Spleen (tissue), 11 donors: ENCODE measurements at regions not wholly inside any gene's neighbourhood (a gene's known extent, or its start where the extent isn't known, plus 50 kb on each side); places are given as distances from the start of the nearest gene placed in this dataset.

Experiments used
- DNase-seq: peaks from one replicate; pipeline ENCODE4 v3.0.0-alpha.2; 2020
- H3K27ac ChIP-seq, 8 donors: fragments of 200-600 bp; sonication (generic) in 7 of 8; 1 replicate in 4 of 8; 2 replicates in 4 of 8; pipeline versions ENCODE4 v1.5.0 to v1.8.0; 2016 to 2021; ENCODE audit warnings: inconsistent platforms in 4 of 8, mild to moderate bottlenecking in 4 of 8, moderate library complexity in 1 of 8
- H3K27me3 ChIP-seq, 7 donors: fragments of 200-600 bp; sonication (generic) in 6 of 7; replicated peaks in 1 of 7; 1 replicate in 4 of 7; 2 replicates in 3 of 7; pipeline versions ENCODE4 v1.5.0 to v1.8.0; 2016 to 2021; ENCODE audit warnings: inconsistent platforms in 3 of 7, mild to moderate bottlenecking in 1 of 7
- H3K36me3 ChIP-seq, 6 donors: fragments of 200-600 bp; sonication (generic) in 5 of 6; 1 replicate in 4 of 6; 2 replicates in 2 of 6; pipeline versions ENCODE4 v1.5.0 to v1.8.0; 2016 to 2021; ENCODE audit warnings: inconsistent platforms in 2 of 6
- H3K4me1 ChIP-seq, 6 donors: fragments of 200-600 bp; sonication (generic) in 5 of 6; 1 replicate in 3 of 6; 2 replicates in 3 of 6; pipeline versions ENCODE4 v1.5.0 to v1.8.0; 2016 to 2021; ENCODE audit warnings: inconsistent platforms in 3 of 6
- H3K4me3 ChIP-seq, 8 donors: fragments of 200-600 bp; sonication (generic) in 7 of 8; 1 replicate in 4 of 8; 2 replicates in 4 of 8; pipeline versions ENCODE4 v1.5.0 to v1.8.0; 2016 to 2021; ENCODE audit warnings: inconsistent platforms in 4 of 8, mild to moderate bottlenecking in 4 of 8, moderate library complexity in 2 of 8
- H3K9me3 ChIP-seq, 8 donors: fragments of 200-600 bp; sonication (generic) in 7 of 8; 1 replicate in 4 of 8; 2 replicates in 4 of 8; pipeline versions ENCODE4 v1.5.0 to v1.8.0; 2016 to 2021; ENCODE audit warnings: inconsistent platforms in 4 of 8
- POLR2A ChIP-seq, 3 donors: fragments of 450-650 bp; IDR thresholded peaks; one replicate each; pipeline ENCODE4 v1.5.1; 2017; ENCODE audit warnings: antibody characterized with exemption in 3 of 3, mild to moderate bottlenecking in 1 of 3
- POLR2AphosphoS5 ChIP-seq, 3 donors: sonication (generic); formaldehyde crosslinking; IDR thresholded peaks; one replicate each; pipeline ENCODE4 v1.5.1; 2017; ENCODE audit warnings: antibody characterized with exemption in 3 of 3
- WGBS, 5 donors: extraction: QIAGEN DNeasy Blood & Tissue Kit in 3 of 5; methylation state at CpG; one replicate each; pipeline versions ENCODE4 v1.1.5 to v1.1.7; 2013 to 2018; 5-methylcytosine and 5-hydroxymethylcytosine counted together
- intact Hi-C: fragments of 100-400 bp; cut with DNase I; formaldehyde crosslinking; loops from one replicate; pipeline ENCODE4 v1.15.0; 2023; ENCODE audit warnings: low total_unique reads
- TF ChIP-seq, protein P1 (sequence below), 11 experiments: fragments of 200-600 bp in 7 of 11; fragments of 450-650 bp in 4 of 11; sonication (generic) in 4 of 11; IDR thresholded peaks in 8 of 11; conservative IDR thresholded peaks in 3 of 11; 1 replicate in 7 of 11; 2 replicates in 4 of 11; pipeline versions ENCODE4 v1.4.0 to v1.8.0; 2016 to 2021; ENCODE audit warnings: antibody characterized with exemption in 11 of 11, inconsistent platforms in 4 of 11, mild to moderate bottlenecking in 1 of 11
- donor health status: healthy with polysubstance abuse.
- donor health status: DM: no; HTN: no; CAD: no; lungs with moderate emphysema.
- donor health status: DM: no; HTN: no; CAD: no.
- donor health status: Bipolar disorder and iron deficiency.
- donor health status: healthy.
- donor health status: DM: no; HTN: no; CAD: no.
- donor health status: DM: yes; HTN: yes; CAD: no.

DNA sequence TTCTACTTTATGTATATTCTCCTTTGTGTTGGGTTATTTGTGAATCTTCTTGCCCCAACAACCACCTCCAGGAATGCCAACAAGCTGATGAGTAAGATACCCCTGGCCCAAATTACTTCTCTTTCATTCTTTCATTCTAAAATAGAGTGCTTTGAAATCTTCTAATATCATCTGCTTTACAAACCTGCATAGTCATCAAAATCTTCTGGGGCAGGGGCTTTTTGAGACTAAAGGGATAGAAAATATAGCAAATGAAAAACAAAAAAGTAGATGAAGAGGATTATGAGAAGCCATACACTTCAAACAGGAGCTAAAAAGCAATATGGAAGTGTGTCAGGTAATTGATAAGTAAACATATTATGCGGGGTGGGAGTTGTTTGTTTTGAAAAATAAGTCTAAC, 150.7 kb upstream of the SOX4 start:
- WGBS, 5 donors, result 89 to 97% (median 95%) methylated on average over 1 of the region's 1 CpG
- no peak for DNase-seq
- Histone ChIP-seq H3K36me3 (no peaks in the 10 kb centered on the region), H3K9me3 (no peaks in the 10 kb centered on the region), H3K4me3 (no peak overlapping the region), H3K27me3 (no peaks in the 10 kb centered on the region), H3K4me1 (peaks cover 0 to 23% (median 13%) of the 10 kb centered on the region in 6 donors), H3K27ac (no peak overlapping the region)
- intact Hi-C loops, result no loop called here
- TF ChIP-seq POLR2A (IDR thresholded peaks at IDR 0.05) (no peak), POLR2AphosphoS5 (IDR thresholded peaks at IDR 0.05) (no peak)
- TF ChIP-seq, protein P1, sequence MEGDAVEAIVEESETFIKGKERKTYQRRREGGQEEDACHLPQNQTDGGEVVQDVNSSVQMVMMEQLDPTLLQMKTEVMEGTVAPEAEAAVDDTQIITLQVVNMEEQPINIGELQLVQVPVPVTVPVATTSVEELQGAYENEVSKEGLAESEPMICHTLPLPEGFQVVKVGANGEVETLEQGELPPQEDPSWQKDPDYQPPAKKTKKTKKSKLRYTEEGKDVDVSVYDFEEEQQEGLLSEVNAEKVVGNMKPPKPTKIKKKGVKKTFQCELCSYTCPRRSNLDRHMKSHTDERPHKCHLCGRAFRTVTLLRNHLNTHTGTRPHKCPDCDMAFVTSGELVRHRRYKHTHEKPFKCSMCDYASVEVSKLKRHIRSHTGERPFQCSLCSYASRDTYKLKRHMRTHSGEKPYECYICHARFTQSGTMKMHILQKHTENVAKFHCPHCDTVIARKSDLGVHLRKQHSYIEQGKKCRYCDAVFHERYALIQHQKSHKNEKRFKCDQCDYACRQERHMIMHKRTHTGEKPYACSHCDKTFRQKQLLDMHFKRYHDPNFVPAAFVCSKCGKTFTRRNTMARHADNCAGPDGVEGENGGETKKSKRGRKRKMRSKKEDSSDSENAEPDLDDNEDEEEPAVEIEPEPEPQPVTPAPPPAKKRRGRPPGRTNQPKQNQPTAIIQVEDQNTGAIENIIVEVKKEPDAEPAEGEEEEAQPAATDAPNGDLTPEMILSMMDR (IDR thresholded peaks at IDR 0.05 in 8 of 11, conservative IDR thresholded peaks at IDR 0.05 in 3 of 11), result no peak

DNA sequence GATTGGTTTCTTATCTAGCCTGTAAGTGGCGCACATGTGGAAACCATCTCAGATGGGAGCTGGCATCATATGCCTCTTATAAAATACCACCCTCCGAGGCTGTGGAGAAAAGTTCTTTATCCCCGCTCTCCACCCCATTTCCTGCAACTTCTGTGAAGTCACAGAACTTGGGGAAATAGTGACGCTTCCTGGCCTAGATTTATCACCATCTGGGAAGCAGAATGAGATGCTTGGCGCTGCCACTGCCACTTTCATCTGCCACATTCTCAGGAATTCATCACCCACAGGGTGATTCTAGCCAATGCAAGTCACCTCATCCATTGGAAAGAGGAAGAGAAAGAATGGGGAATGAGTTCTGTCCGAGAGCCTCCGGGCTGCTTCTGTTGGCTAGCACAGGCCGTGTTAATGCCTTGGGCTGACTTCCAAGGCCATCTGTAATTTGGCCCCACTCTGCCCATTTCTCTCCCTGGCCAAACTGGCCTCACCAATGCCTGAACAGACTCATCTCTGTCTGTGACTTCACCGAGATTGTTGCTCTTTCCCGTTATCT, 148.8 kb upstream of the SOX4 start:
- Histone ChIP-seq H3K4me3 (no peak overlapping the region), H3K27ac (no peak overlapping the region), H3K4me1 (peaks cover 0 to 8% (median under 1%) of the 10 kb centered on the region in 6 donors), H3K9me3 (no peaks in the 10 kb centered on the region), H3K36me3 (no peaks in the 10 kb centered on the region), H3K27me3 (no peaks in the 10 kb centered on the region)
- intact Hi-C loops, result no loop called here
- TF ChIP-seq POLR2AphosphoS5 (IDR thresholded peaks at IDR 0.05), result no peak
- no peak for TF ChIP-seq POLR2A (IDR thresholded peaks at IDR 0.05)
- TF ChIP-seq, protein P1 (IDR thresholded peaks at IDR 0.05 in 8 of 11, conservative IDR thresholded peaks at IDR 0.05 in 3 of 11), result no peak
- 81 to 86% (median 84%) methylated on average over 10 of the region's 10 CpGs for WGBS, 5 donors
- no peak for DNase-seq

DNA sequence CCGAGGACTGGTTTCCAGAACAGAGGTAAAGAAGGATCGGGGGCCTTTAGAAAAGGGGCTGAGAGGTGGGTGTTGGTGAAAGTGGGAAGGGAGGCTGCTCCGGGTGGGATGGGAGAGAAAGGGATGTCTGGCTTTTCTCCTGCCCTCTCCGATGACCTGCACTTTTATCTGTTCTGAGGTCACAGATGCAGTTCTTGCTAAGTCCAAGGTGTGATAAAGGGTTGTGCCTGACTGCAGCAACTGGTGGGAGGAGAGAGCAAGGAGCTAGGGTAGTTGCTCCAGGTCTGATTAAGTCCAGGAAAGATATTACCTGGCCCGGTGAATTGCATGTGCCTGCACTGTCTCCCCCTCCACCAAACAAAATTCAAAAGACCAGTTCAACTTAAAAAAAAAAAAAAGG, 145.6 kb upstream of the SOX4 start:
- Histone ChIP-seq H3K4me1 (no peaks in the 10 kb centered on the region), H3K9me3 (no peaks in the 10 kb centered on the region), H3K27me3 (no peaks in the 10 kb centered on the region), H3K36me3 (no peaks in the 10 kb centered on the region), H3K4me3 (no peak overlapping the region), H3K27ac (no peak overlapping the region)
- intact Hi-C loops, result no loop called here
- DNase-seq, result no peak
- 83 to 89% (median 88%) methylated on average over 5 of the region's 5 CpGs for WGBS, 5 donors
- TF ChIP-seq, protein P1 (IDR thresholded peaks at IDR 0.05 in 8 of 11, conservative IDR thresholded peaks at IDR 0.05 in 3 of 11), result no peak
- TF ChIP-seq POLR2AphosphoS5 (IDR thresholded peaks at IDR 0.05) (no peak), POLR2A (IDR thresholded peaks at IDR 0.05) (no peak)

DNA sequence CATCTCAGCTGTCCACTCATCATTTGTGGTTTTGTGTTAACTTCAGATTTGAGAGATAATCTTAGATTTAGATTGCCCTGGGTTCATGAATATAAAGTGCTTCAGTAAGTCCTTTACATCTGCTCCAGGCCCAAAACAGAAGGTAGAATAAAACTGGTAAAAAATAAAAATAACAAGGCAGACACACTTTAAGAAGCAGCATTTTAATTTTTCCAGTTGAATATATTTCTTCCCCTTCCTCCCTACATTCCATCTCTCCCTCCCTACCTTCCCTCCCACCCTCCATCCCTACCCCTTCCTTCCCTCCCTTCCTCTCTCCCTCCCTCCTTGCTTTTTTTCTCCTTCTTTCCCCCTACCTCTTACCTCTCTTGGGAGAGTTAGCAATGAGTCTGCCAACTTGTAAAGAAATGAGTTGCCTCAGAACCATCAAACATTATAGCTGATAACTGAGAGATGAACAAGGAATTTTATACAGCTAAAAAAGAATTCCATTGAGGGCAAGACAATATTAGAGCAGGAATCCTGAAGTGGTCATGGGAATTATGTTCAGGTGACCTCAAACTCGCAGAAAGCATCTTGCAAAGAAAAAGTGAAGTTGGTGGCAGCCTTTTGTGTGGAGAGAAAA, 145.0 kb upstream of the SOX4 start:
- H3K36me3 ChIP-seq, result no peaks in the 10 kb centered on the region
- TF ChIP-seq POLR2AphosphoS5 (IDR thresholded peaks at IDR 0.05) (no peak), POLR2A (IDR thresholded peaks at IDR 0.05) (no peak)
- TF ChIP-seq, protein P1 (IDR thresholded peaks at IDR 0.05 in 8 of 11, conservative IDR thresholded peaks at IDR 0.05 in 3 of 11), result no peak
- H3K9me3 ChIP-seq, result no peaks in the 10 kb centered on the region
- intact Hi-C loops, result no loop called here
- DNase-seq, result no peak
- H3K4me1 ChIP-seq, result no peaks in the 10 kb centered on the region
- H3K27ac ChIP-seq, result no peak overlapping the region
- H3K27me3 ChIP-seq, result no peaks in the 10 kb centered on the region
- WGBS, 5 donors, result 43 to 96% (median 81%) methylated on average over 1 of the region's 1 CpG
- no peak overlapping the region for H3K4me3 ChIP-seq
